Ovary (tissue), 3 donors: ENCODE measurements at regions not wholly inside any gene's neighbourhood (a gene's known extent, or its start where the extent isn't known, plus 50 kb on each side); places are given as distances from the start of the nearest gene placed in this dataset.

ENCODE experiments used
- CTCF ChIP-seq, 3 donors: fragments of 450-650 bp in 2 of 3; fragments of 200-600 bp in 1 of 3; IDR thresholded peaks; one replicate each; pipeline versions ENCODE4 v1.5.1 to v1.8.0; 2016 to 2022; ENCODE audit warnings: antibody characterized with exemption in 3 of 3, mild to moderate bottlenecking in 1 of 3
- EP300 ChIP-seq: sonication (generic); formaldehyde crosslinking; IDR thresholded peaks from one replicate; pipeline ENCODE4 v1.6.1; 2017; ENCODE audit warnings: antibody characterized with exemption
- POLR2A ChIP-seq: fragments of 450-650 bp; IDR thresholded peaks from one replicate; pipeline ENCODE4 v1.6.1; 2017; ENCODE audit warnings: antibody characterized with exemption, mild to moderate bottlenecking, moderate library complexity
- donor health status: DM: no; HTN: no; CAD: no.

GRCh38 chr3:73729969-73730440 is 105.3 kb upstream of the PDZRN3 start:
- TF ChIP-seq CTCF (IDR thresholded peaks at IDR 0.05) (no peak), POLR2A (no peak), EP300 (no peak)
